HepG2 (cell line): ENCODE measurements at regions not wholly inside any gene's neighbourhood (a gene's known extent, or its start where the extent isn't known, plus 50 kb on each side); places are given as distances from the start of the nearest gene placed in this dataset.

ENCODE experiments used
- ATAC-seq: fragments of 200-7000 bp; cut with Tn5 transposase; 3 replicates; pipeline ENCODE4 v1.9.1; 2020; ENCODE audit warnings: mild to moderate bottlenecking, moderate library complexity
- BruUV-seq: library from RNA; stranded (reverse); fragments of 400-500 nt; replicated peaks from 2 replicates; lab custom pipeline; 2021; lab: Mats Ljungman, UMichigan
- CTCF ChIA-PET: fragments of 300-600 bp; formaldehyde crosslinking; extraction: SDS; loops from one replicate; lab custom pipeline; 2021; ENCODE audit warnings: low total read pairs, inconsistent platforms, low intra/inter-chr PET ratio; lab: Yijun Ruan, JAX
- POLR2A ChIA-PET: fragments of 350-600 bp; sonication (Branson Sonifier 250); formaldehyde crosslinking; loops from one replicate; lab custom pipeline; 2020; ENCODE audit warnings: antibody characterized with exemption, inconsistent platforms; lab: Yijun Ruan, JAX
- DNase-seq: peaks from one replicate; pipeline ENCODE4 v3.0.0-alpha.2; 2015; ENCODE audit warnings: low spot score
- FAIRE-seq: peaks from 3 replicates; lab custom pipeline; 2011; peaks lifted over from hg19 to GRCh38; lab: Jason Lieb, UNC
- H2AFZ ChIP-seq: one replicate; pipeline ENCODE4 v1.6.1; 2011; ENCODE audit warnings: low read length, inconsistent platforms
- H3K27ac ChIP-seq: fragments of 300-600 bp; 3 replicates; pipeline ENCODE4 v1.8.0; 2011; ENCODE audit warnings: mixed run types, mild to moderate bottlenecking, mixed read lengths, low read length, inconsistent platforms; ENCODE audit not compliant: insufficient read depth; ENCODE audit errors: extremely low read length
- H3K27me3 ChIP-seq, 2 experiments: fragments of 200-600 bp in 1 of 2; 2 replicates in 1 of 2; 3 replicates in 1 of 2; pipeline versions ENCODE4 v1.6.0 to v1.8.0; 2011; ENCODE audit warnings: low read length in 2 of 2, mild to moderate bottlenecking in 2 of 2, moderate library complexity in 2 of 2, inconsistent platforms in 1 of 2; ENCODE audit not compliant: insufficient read depth in 2 of 2, control insufficient read depth in 1 of 2
- H3K36me3 ChIP-seq, 2 experiments: fragments of 200-600 bp in 1 of 2; replicated peaks in 1 of 2; 2 replicates in 1 of 2; 3 replicates in 1 of 2; pipeline versions ENCODE4 v1.5.1 to v1.8.0; 2011; ENCODE audit warnings: low read length in 2 of 2, inconsistent platforms in 1 of 2; ENCODE audit not compliant: insufficient read depth in 2 of 2, control insufficient read depth in 1 of 2
- H3K4me1 ChIP-seq: 2 replicates; pipeline ENCODE4 v1.5.1; 2012; ENCODE audit warnings: low read length, inconsistent platforms; ENCODE audit not compliant: insufficient read depth
- H3K4me2 ChIP-seq: 2 replicates; pipeline ENCODE4 v1.6.0; 2011; ENCODE audit warnings: low read depth, low read length, inconsistent platforms
- H3K4me3 ChIP-seq, 3 experiments: fragments of 200-600 bp in 1 of 3; sonication (generic), shearing (Covaris generic) in 1 of 3; replicated peaks in 1 of 3; 2 replicates each; pipeline ENCODE4 v1.5.1; 2011 to 2016; ENCODE audit warnings: low read length in 3 of 3, inconsistent platforms in 2 of 3, low read depth in 2 of 3, mild to moderate bottlenecking in 2 of 3, control low read depth in 1 of 3, mixed read lengths in 1 of 3; ENCODE audit not compliant: insufficient read depth in 1 of 3
- H3K79me2 ChIP-seq: one replicate; pipeline ENCODE4 v1.6.1; 2011; ENCODE audit warnings: low read length, inconsistent platforms; ENCODE audit not compliant: insufficient read depth
- H3K9ac ChIP-seq: 2 replicates; pipeline ENCODE4 v1.6.0; 2011; ENCODE audit warnings: mild to moderate bottlenecking, low read depth, low read length, inconsistent platforms; ENCODE audit not compliant: insufficient read depth
- H3K9me3 ChIP-seq: 2 replicates; pipeline ENCODE4 v1.5.1; 2012; ENCODE audit warnings: mild to moderate bottlenecking, low read length
- H4K20me1 ChIP-seq: 2 replicates; pipeline ENCODE4 v1.6.0; 2011; ENCODE audit warnings: inconsistent platforms, mild to moderate bottlenecking, low read length, moderate library complexity; ENCODE audit not compliant: insufficient read depth
- ARNT ChIP-seq: fragments of 450-650 bp; IDR thresholded peaks from 2 replicates; pipeline ENCODE4 v1.6.1; 2017
- DMAP1 ChIP-seq: IDR thresholded peaks from 2 replicates; pipeline ENCODE4 v1.6.1; 2016
- LRRFIP1 ChIP-seq: sonication (generic); formaldehyde crosslinking; conservative IDR thresholded peaks from 2 replicates; pipeline ENCODE4 v1.4.0; 2020; ENCODE audit warnings: missing genetic modification reagents
- RCOR2 ChIP-seq: IDR thresholded peaks from 2 replicates; pipeline ENCODE4 v1.6.1; 2016; ENCODE audit warnings: missing biosample characterization, missing genetic modification reagents
- ZKSCAN8 ChIP-seq: IDR thresholded peaks from 2 replicates; pipeline ENCODE4 v1.6.1; 2016; ENCODE audit warnings: borderline replicate concordance, missing genetic modification reagents, missing compliant biosample characterization
- ZNF280D ChIP-seq: sonication (generic); formaldehyde crosslinking; IDR thresholded peaks from 2 replicates; pipeline ENCODE4 v1.5.1; 2020; ENCODE audit warnings: mild to moderate bottlenecking, missing genetic modification reagents
- ZNF329 ChIP-seq: sonication (generic); formaldehyde crosslinking; IDR thresholded peaks from 2 replicates; pipeline ENCODE4 v1.9.0; 2021; ENCODE audit warnings: low read depth, mild to moderate bottlenecking, missing genetic modification reagents
- ZNF552 ChIP-seq: sonication (generic); formaldehyde crosslinking; IDR thresholded peaks from 2 replicates; pipeline ENCODE4 v1.9.0; 2022; ENCODE audit warnings: missing genetic modification reagents, mild to moderate bottlenecking, borderline replicate concordance
- WGBS: methylation state at CpG from one replicate; pipeline ENCODE4 v1.1.6; 2017; ENCODE audit warnings: low lambda C conversion rate; 5-methylcytosine and 5-hydroxymethylcytosine counted together
- in situ Hi-C: cut with HindIII; loops from 2 replicates; pipeline ENCODE4 v1.10.0; 2017; ENCODE audit warnings: low pct_unique_long_range_greater_than_20kb; ENCODE audit not compliant: extremely low pct_ligation_motif_present
- intact Hi-C: fragments of 100-400 bp; cut with micrococcal nuclease; formaldehyde crosslinking; loops from one replicate; pipeline ENCODE4 v1.10.0; 2022; ENCODE audit not compliant: unreplicated experiment
- TF ChIP-seq, protein P1 (sequence below): sonication (generic); formaldehyde crosslinking; IDR thresholded peaks from 2 replicates; pipeline ENCODE4; 2020; ENCODE audit warnings: missing genetic modification reagents, mild to moderate bottlenecking, borderline replicate concordance
- TF ChIP-seq, protein P2 (sequence below): sonication (generic); formaldehyde crosslinking; IDR thresholded peaks from 2 replicates; pipeline ENCODE4 v1.5.1; 2020; ENCODE audit warnings: missing genetic modification reagents, mild to moderate bottlenecking, borderline replicate concordance

- TF ChIP-seq ZNF552 (CRISPR knock-in tag) (no peak), ZNF329 (no peak), RCOR2 (CRISPR knock-in tag) (no peak), ZKSCAN8 (no peak)
- TF ChIP-seq, protein P1, sequence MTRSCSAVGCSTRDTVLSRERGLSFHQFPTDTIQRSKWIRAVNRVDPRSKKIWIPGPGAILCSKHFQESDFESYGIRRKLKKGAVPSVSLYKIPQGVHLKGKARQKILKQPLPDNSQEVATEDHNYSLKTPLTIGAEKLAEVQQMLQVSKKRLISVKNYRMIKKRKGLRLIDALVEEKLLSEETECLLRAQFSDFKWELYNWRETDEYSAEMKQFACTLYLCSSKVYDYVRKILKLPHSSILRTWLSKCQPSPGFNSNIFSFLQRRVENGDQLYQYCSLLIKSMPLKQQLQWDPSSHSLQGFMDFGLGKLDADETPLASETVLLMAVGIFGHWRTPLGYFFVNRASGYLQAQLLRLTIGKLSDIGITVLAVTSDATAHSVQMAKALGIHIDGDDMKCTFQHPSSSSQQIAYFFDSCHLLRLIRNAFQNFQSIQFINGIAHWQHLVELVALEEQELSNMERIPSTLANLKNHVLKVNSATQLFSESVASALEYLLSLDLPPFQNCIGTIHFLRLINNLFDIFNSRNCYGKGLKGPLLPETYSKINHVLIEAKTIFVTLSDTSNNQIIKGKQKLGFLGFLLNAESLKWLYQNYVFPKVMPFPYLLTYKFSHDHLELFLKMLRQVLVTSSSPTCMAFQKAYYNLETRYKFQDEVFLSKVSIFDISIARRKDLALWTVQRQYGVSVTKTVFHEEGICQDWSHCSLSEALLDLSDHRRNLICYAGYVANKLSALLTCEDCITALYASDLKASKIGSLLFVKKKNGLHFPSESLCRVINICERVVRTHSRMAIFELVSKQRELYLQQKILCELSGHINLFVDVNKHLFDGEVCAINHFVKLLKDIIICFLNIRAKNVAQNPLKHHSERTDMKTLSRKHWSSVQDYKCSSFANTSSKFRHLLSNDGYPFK (CRISPR knock-in tag) = no peak
Measured at GRCh38 chr13:34617473-34618083, 324.5 kb upstream of the NBEA start (continued).

- Histone ChIP-seq H2AFZ (no peak overlapping the region), H3K36me3 (no peaks in the 10 kb centered on the region), H3K27me3 (peaks cover 0 to 6% of the 10 kb centered on the region in 2 experiments; a peak in 1 of 5 replicates), H3K27ac (no peak overlapping the region), H3K4me1 (no peaks in the 10 kb centered on the region), H3K9me3 (no peaks in the 10 kb centered on the region), H3K4me2 (no peak overlapping the region), H3K9ac (no peak overlapping the region), H3K4me3 (no peak overlapping the region), H3K79me2 (no peaks in the 10 kb centered on the region), H4K20me1 (no peaks in the 10 kb centered on the region)
- TF ChIP-seq ARNT (no peak), DMAP1 (no peak), ZNF280D (CRISPR knock-in tag) (no peak), ZNF329 (no peak), LRRFIP1 (CRISPR knock-in tag) (no peak)
- TF ChIP-seq, protein P2, sequence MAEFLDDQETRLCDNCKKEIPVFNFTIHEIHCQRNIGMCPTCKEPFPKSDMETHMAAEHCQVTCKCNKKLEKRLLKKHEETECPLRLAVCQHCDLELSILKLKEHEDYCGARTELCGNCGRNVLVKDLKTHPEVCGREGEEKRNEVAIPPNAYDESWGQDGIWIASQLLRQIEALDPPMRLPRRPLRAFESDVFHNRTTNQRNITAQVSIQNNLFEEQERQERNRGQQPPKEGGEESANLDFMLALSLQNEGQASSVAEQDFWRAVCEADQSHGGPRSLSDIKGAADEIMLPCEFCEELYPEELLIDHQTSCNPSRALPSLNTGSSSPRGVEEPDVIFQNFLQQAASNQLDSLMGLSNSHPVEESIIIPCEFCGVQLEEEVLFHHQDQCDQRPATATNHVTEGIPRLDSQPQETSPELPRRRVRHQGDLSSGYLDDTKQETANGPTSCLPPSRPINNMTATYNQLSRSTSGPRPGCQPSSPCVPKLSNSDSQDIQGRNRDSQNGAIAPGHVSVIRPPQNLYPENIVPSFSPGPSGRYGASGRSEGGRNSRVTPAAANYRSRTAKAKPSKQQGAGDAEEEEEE (CRISPR knock-in tag) = no peak
- 1% methylated on average over 5 of the region's 5 CpGs for WGBS
- POLR2A ChIA-PET = no interaction called here
- ATAC-seq (no peak), DNase-seq (no peak), FAIRE-seq (no peak)
- no TSS peak for BruUV-seq
- in situ Hi-C loops = no loop called here
- intact Hi-C loops = no loop called here
- CTCF ChIA-PET = no interaction called here
Measured at GRCh38 chr13:34618654-34619053, 323.4 kb upstream of the NBEA start.
